Heart left ventricle (tissue), 13 donors: ENCODE measurements at regions not wholly inside any gene's neighbourhood (a gene's known extent, or its start where the extent isn't known, plus 50 kb on each side); places are given as distances from the start of the nearest gene placed in this dataset.

Source experiments
- POLR2A ChIP-seq, 2 donors: fragments of 450-650 bp; IDR thresholded peaks; one replicate each; pipeline ENCODE4 v1.6.1; 2017; ENCODE audit warnings: antibody characterized with exemption in 2 of 2, mild to moderate bottlenecking in 2 of 2, moderate library complexity in 2 of 2
- TF ChIP-seq, protein P1 (sequence below), 12 donors: fragments of 200-600 bp; sonication (generic) in 4 of 12; IDR thresholded peaks; one replicate each; pipeline versions ENCODE4 v1.5.0 to v1.8.0; 2018 to 2022; ENCODE audit warnings: antibody characterized with exemption in 12 of 12, mild to moderate bottlenecking in 5 of 12
- donor health status: ischemic (EF 13 %, LVEDD 7.1; RV severe dilation, severe dysfunction).
- donor health status: DM: no; HTN: yes; CAD: no.
- donor health status: DM: no; HTN: no; CAD: no.
- donor health status: ischemic (EF 25% LVEDD 6.9; RV normal size, moderate dysfunction).
- donor health status: ischemic (EF 25% LVEDD 5.7; RV mildly dilated, moderate dysfunction).
- donor health status: ischemic (EF 35%, LVEDD 5.7; RV mildly dilated, moderate dysfunction).
- donor health status: nonischemic (EF 11% LVEDD 7.7; RV severe dilation, severe dysfunction).
- donor health status: DM: yes; HTN: yes; CAD: no.
- donor health status: PGD.
- donor health status: ischemic (EF 29% LVEDD 5.4; RV normal size, mild dysfunction).
- donor health status: nonischemic (EF 23%, LVEDD 6.1; RV moderate dilation, normal function).

DNA sequence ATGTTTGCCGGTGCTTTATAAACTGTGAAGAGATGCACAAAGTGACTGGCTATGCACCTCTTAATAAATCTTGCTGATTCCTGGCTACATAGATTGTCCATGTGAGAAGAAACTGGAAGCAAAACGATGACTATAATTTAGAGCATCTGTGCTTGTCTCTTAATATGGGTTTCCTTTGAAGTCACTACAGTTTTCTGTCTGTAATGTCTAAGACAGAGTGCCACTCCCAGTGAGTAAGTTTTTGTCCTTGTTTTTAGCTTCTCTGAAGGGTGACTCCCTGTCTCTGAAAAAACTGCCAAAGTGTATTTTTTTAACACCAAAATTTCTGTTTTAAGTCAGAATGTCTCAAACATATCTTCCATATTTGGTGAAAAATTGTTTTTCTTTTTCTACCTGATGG, 175.1 kb downstream of the FASLG start:
- TF ChIP-seq, protein P1, sequence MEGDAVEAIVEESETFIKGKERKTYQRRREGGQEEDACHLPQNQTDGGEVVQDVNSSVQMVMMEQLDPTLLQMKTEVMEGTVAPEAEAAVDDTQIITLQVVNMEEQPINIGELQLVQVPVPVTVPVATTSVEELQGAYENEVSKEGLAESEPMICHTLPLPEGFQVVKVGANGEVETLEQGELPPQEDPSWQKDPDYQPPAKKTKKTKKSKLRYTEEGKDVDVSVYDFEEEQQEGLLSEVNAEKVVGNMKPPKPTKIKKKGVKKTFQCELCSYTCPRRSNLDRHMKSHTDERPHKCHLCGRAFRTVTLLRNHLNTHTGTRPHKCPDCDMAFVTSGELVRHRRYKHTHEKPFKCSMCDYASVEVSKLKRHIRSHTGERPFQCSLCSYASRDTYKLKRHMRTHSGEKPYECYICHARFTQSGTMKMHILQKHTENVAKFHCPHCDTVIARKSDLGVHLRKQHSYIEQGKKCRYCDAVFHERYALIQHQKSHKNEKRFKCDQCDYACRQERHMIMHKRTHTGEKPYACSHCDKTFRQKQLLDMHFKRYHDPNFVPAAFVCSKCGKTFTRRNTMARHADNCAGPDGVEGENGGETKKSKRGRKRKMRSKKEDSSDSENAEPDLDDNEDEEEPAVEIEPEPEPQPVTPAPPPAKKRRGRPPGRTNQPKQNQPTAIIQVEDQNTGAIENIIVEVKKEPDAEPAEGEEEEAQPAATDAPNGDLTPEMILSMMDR (IDR thresholded peaks at IDR 0.05) = no peak
- no peak for TF ChIP-seq POLR2A (IDR thresholded peaks at IDR 0.05)
